ENCODE measurements at regions not wholly inside any gene's neighbourhood (a gene's known extent, or its start where the extent isn't known, plus 50 kb on each side); places are given as distances from the start of the nearest gene placed in this dataset.
"Not testable (repeated sequence)": the region's sequence is repeated elsewhere in the genome, so short reads cannot be mapped to it uniquely, and the experiment has no call there.

- no peak for ATAC-seq (ENCODE audit: low read depth)
- Histone ChIP-seq H3K4me1 (ENCODE audit: control insufficient read depth, insufficient read depth, low read length) (no peaks in the 10 kb centered on the region), H4K20me1 (ENCODE audit: insufficient read depth, low read length) (no peaks in the 10 kb centered on the region), H3K9me1 (ENCODE audit: insufficient read depth, low read length) (no peaks in the 10 kb centered on the region), H3K4ac (ENCODE audit: low read depth, low read length) (no peak overlapping the region), H3K14ac (replicated peaks; ENCODE audit: low read depth, low read length) (no peak overlapping the region), H3K4me2 (ENCODE audit: low read depth, low read length) (no peak overlapping the region), H3K79me1 (ENCODE audit: low read depth in 1 of 2, low read length in 2 of 2) (no peaks in the 10 kb centered on the region), H2AFZ (replicated peaks; ENCODE audit: low read length, poor library complexity) (no peak overlapping the region), H4K5ac (ENCODE audit: low read depth, low read length) (no peak overlapping the region), H3K18ac (ENCODE audit: low read depth, low read length) (no peak overlapping the region), H3K27me3 (ENCODE audit: control insufficient read depth, insufficient read depth, low read length) (no peaks in the 10 kb centered on the region; the same call in 1 of the 2 replicates), H3K56ac (ENCODE audit: extremely low read depth, insufficient read depth, low read length) (no peak overlapping the region), H3K27ac (ENCODE audit: insufficient read depth, low read length) (no peak overlapping the region), H3K4me3 (ENCODE audit: insufficient read depth, low read depth, low read length) (no peak overlapping the region), H2BK120ac (ENCODE audit: low read depth, low read length) (no peak overlapping the region), H2BK5ac (ENCODE audit: low read depth, low read length, poor library complexity, severe bottlenecking) (no peak overlapping the region), H2BK15ac (ENCODE audit: low read depth, low read length) (no peak overlapping the region), H3K23ac (ENCODE audit: low read depth, low read length) (no peak overlapping the region), H4K8ac (ENCODE audit: low read depth in 2 of 2, low read length in 2 of 2) (no peak overlapping the region), H2AK9ac (replicated peaks; ENCODE audit: low read depth, low read length, poor library complexity) (no peak overlapping the region), H2BK20ac (ENCODE audit: low read depth, low read length) (no peak overlapping the region), H3K36me3 (ENCODE audit: control insufficient read depth, insufficient read depth, low read length) (no peaks in the 10 kb centered on the region), H4K91ac (ENCODE audit: insufficient read depth, low read depth, low read length) (no peak overlapping the region), H3K9me3 (ENCODE audit: control insufficient read depth, insufficient read depth, low read length) (no peaks in the 10 kb centered on the region; the same call in 1 of the 2 replicates), H3K9ac (ENCODE audit: low read depth, low read length) (no peak overlapping the region), H2AK5ac (ENCODE audit: low read depth, low read length) (no peak overlapping the region)
- intact Hi-C loops (cut with micrococcal nuclease) (no loop called here), in situ Hi-C loops (cut with MboI; ENCODE audit: low sequenced_read_pairs) (no loop called here), dilution Hi-C loops (cut with HindIII; ENCODE audit: low sequenced_read_pairs, unreplicated experiment) (no loop called here)
- BruUV-seq (replicated peaks) = no TSS peak
- no peak for DNase-seq
- ChIA-PET CTCF (no interaction called here), POLR2A (ENCODE audit: unreplicated experiment) (no interaction called here)
- no CpG with 5 or more reads among the region's 1 CpG for WGBS, 2 experiments (ENCODE audit: extremely low coverage in 2 of 2, insufficient read length in 1 of 2)
- TF ChIP-seq POLR2A (IDR thresholded peaks at IDR 0.05; ENCODE audit: low read depth, low read length) = no peak
- no peak for TF ChIP-seq CHD1 (IDR thresholded peaks at IDR 0.05; ENCODE audit: low read depth, low read length)
- TF ChIP-seq MXI1 (IDR thresholded peaks at IDR 0.05; ENCODE audit: borderline replicate concordance, low read depth, low read length) = no peak
- TF ChIP-seq RFX5 (IDR thresholded peaks at IDR 0.05; ENCODE audit: low read depth, low read length) = no peak
- no peak for TF ChIP-seq RCOR1 (IDR thresholded peaks at IDR 0.05; ENCODE audit: insufficient replicate concordance, low read length)
- TF ChIP-seq MAZ (IDR thresholded peaks at IDR 0.05; ENCODE audit: borderline replicate concordance, low read depth, low read length) = no peak
- no peak for TF ChIP-seq RAD21 (IDR thresholded peaks at IDR 0.05; ENCODE audit: low read length)
- no peak for TF ChIP-seq MAFK (IDR thresholded peaks at IDR 0.05; ENCODE audit: low read depth, low read length)
- TF ChIP-seq CEBPB (IDR thresholded peaks at IDR 0.05; ENCODE audit: low read depth, low read length) = no peak
- no peak for TF ChIP-seq CTCF (conservative IDR thresholded peaks at IDR 0.05; ENCODE audit: low read depth, low read length)
These were observed 219.5 kb upstream of the RASA1 start for GRCh38 chr5:87048156-87048555.

- H2AFZ ChIP-seq (replicated peaks; ENCODE audit: low read length, poor library complexity); H3K27me3 ChIP-seq (ENCODE audit: control insufficient read depth, insufficient read depth, low read length); H3K27ac ChIP-seq (ENCODE audit: insufficient read depth, low read length); H3K9ac ChIP-seq (ENCODE audit: low read depth, low read length); H3K18ac ChIP-seq (ENCODE audit: low read depth, low read length); H4K5ac ChIP-seq (ENCODE audit: low read depth, low read length); H2BK20ac ChIP-seq (ENCODE audit: low read depth, low read length); H3K4ac ChIP-seq (ENCODE audit: low read depth, low read length); H4K91ac ChIP-seq (ENCODE audit: insufficient read depth, low read depth, low read length); H3K14ac ChIP-seq (replicated peaks; ENCODE audit: low read depth, low read length); H2AK9ac ChIP-seq (replicated peaks; ENCODE audit: low read depth, low read length, poor library complexity); POLR2A ChIA-PET (ENCODE audit: unreplicated experiment); H2BK5ac ChIP-seq (ENCODE audit: low read depth, low read length, poor library complexity, severe bottlenecking); CTCF ChIA-PET; H2BK15ac ChIP-seq (ENCODE audit: low read depth, low read length); H4K8ac ChIP-seq (ENCODE audit: low read depth in 2 of 2, low read length in 2 of 2); H3K4me2 ChIP-seq (ENCODE audit: low read depth, low read length); ATAC-seq (ENCODE audit: low read depth); H2AK5ac ChIP-seq (ENCODE audit: low read depth, low read length); H3K79me1 ChIP-seq (ENCODE audit: low read depth in 1 of 2, low read length in 2 of 2); H3K4me3 ChIP-seq (ENCODE audit: insufficient read depth, low read depth, low read length); H4K20me1 ChIP-seq (ENCODE audit: insufficient read depth, low read length); intact Hi-C loops (cut with micrococcal nuclease); H2BK120ac ChIP-seq (ENCODE audit: low read depth, low read length); DNase-seq; H3K56ac ChIP-seq (ENCODE audit: extremely low read depth, insufficient read depth, low read length); BruUV-seq (replicated peaks); dilution Hi-C loops (cut with HindIII; ENCODE audit: low sequenced_read_pairs, unreplicated experiment); H3K36me3 ChIP-seq (ENCODE audit: control insufficient read depth, insufficient read depth, low read length); H3K9me1 ChIP-seq (ENCODE audit: insufficient read depth, low read length); H3K9me3 ChIP-seq (ENCODE audit: control insufficient read depth, insufficient read depth, low read length); H3K23ac ChIP-seq (ENCODE audit: low read depth, low read length); H3K4me1 ChIP-seq (ENCODE audit: control insufficient read depth, insufficient read depth, low read length); in situ Hi-C loops (cut with MboI; ENCODE audit: low sequenced_read_pairs): not testable (repeated sequence)
- no CpG with 5 or more reads among the region's 6 CpGs for WGBS, 2 experiments (ENCODE audit: extremely low coverage in 2 of 2, insufficient read length in 1 of 2)
These were observed 218.7 kb upstream of the RASA1 start for GRCh38 chr5:87049012-87049411.
